ENCODE measurements at regions not wholly inside any gene's neighbourhood (a gene's known extent, or its start where the extent isn't known, plus 50 kb on each side); places are given as distances from the start of the nearest gene placed in this dataset.

DNA sequence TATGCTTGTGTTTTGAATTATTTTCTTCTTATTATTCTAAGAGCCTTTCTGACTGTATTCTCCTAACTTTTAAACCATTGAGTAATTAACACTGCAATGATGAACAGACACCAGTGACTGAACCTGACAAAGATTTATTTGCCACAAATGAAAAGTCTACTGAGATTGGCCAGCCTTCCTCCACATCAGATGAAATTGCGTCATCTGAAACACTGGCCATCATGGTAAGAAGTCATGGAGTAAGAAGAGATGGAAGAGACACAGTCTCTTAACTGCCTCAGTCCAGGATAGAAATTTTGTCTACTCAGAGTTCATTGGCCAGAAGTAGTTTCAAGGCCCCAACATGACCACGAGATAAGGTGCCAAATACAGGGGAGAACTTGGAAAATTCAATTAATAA lies 357.8 kb downstream of the BMPER start:
- Mint-ChIP-seq H3K9me3 (ENCODE audit: low read depth) (no peaks in the 10 kb centered on the region), H3K36me3 (ENCODE audit: low read depth) (no peaks in the 10 kb centered on the region), H3K4me3 (ENCODE audit: unreplicated experiment) (no peak overlapping the region), H3K4me1 (ENCODE audit: low read depth) (peaks cover 9% of the 10 kb centered on the region), H3K27me3 (ENCODE audit: low read depth) (no peaks in the 10 kb centered on the region), H3K27ac (ENCODE audit: unreplicated experiment) (no peak overlapping the region)
- TF ChIP-seq CTCF (IDR thresholded peaks at IDR 0.05) = no peak
- DNase-seq (ENCODE audit: low spot score) = no peak

GRCh38 chr7:34269084-34269483 lies 363.7 kb downstream of the BMPER start:
- no peaks in the 10 kb centered on the region for H3K36me3 Mint-ChIP-seq (ENCODE audit: low read depth)
- H3K27ac Mint-ChIP-seq (ENCODE audit: unreplicated experiment) = no peak overlapping the region
- no peak for DNase-seq (ENCODE audit: low spot score)
- H3K4me3 Mint-ChIP-seq (ENCODE audit: unreplicated experiment) = no peak overlapping the region
- no peaks in the 10 kb centered on the region for H3K4me1 Mint-ChIP-seq (ENCODE audit: low read depth)
- H3K27me3 Mint-ChIP-seq (ENCODE audit: low read depth) = peaks cover 5% of the 10 kb centered on the region
- H3K9me3 Mint-ChIP-seq (ENCODE audit: low read depth) = no peaks in the 10 kb centered on the region
- TF ChIP-seq CTCF (IDR thresholded peaks at IDR 0.05) = no peak

DNA sequence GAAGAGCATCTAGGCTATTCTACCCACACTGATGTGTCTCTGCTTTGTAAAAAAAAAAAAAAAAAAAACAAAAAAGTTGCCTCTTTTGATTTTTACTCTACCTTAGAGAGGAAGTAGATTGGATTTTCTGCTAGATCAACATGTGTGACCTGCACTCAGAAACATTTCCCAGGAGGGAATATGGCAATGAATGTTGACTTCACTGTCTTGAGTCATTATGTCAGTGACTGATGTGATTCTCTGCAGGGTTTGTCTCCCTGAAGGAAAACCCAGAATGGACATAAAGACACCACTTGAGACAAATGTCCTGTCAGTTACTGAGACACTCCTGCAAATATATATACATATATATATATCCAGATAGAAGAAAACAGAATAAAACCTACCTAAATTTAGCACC lies 370.3 kb downstream of the BMPER start:
- Mint-ChIP-seq H3K9me3 (ENCODE audit: low read depth) (no peaks in the 10 kb centered on the region), H3K4me1 (ENCODE audit: low read depth) (no peaks in the 10 kb centered on the region), H3K27ac (ENCODE audit: unreplicated experiment) (no peak overlapping the region), H3K36me3 (ENCODE audit: low read depth) (no peaks in the 10 kb centered on the region), H3K4me3 (ENCODE audit: unreplicated experiment) (no peak overlapping the region), H3K27me3 (ENCODE audit: low read depth) (peaks cover 5% of the 10 kb centered on the region)
- TF ChIP-seq CTCF (IDR thresholded peaks at IDR 0.05) = no peak
- no peak for DNase-seq (ENCODE audit: low spot score)

GRCh38 chr7:34277016-34277802 lies 371.9 kb downstream of the BMPER start:
- no peaks in the 10 kb centered on the region for H3K36me3 Mint-ChIP-seq (ENCODE audit: low read depth)
- TF ChIP-seq CTCF (IDR thresholded peaks at IDR 0.05) = no peak
- no peak overlapping the region for H3K27ac Mint-ChIP-seq (ENCODE audit: unreplicated experiment)
- no peaks in the 10 kb centered on the region for H3K4me1 Mint-ChIP-seq (ENCODE audit: low read depth)
- no peak overlapping the region for H3K4me3 Mint-ChIP-seq (ENCODE audit: unreplicated experiment)
- DNase-seq (ENCODE audit: low spot score) = no peak
- no peaks in the 10 kb centered on the region for H3K9me3 Mint-ChIP-seq (ENCODE audit: low read depth)
- peaks cover 3% of the 10 kb centered on the region for H3K27me3 Mint-ChIP-seq (ENCODE audit: low read depth)

DNA sequence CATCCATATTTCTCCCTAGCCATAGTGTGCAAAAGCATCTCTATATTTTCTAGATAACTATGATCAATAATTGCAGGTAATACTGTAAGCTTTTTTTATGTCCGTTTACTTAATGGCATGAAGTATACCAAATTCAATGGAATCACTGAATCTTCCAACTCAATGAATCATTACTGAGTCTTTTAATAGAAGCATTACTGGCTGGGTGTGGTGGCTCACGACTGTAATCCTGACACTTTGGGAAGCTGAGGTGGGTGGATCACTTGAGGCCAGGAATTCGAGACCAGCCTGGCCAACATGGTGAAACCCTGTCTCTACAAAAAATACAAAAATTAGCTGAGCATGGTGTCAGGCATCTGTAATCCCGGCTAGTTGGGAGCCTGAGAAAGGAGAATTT lies 372.5 kb downstream of the BMPER start:
- DNase-seq (ENCODE audit: low spot score) = no peak
- Mint-ChIP-seq H3K27ac (ENCODE audit: unreplicated experiment) (no peak overlapping the region), H3K36me3 (ENCODE audit: low read depth) (no peaks in the 10 kb centered on the region), H3K4me3 (ENCODE audit: unreplicated experiment) (no peak overlapping the region), H3K4me1 (ENCODE audit: low read depth) (no peaks in the 10 kb centered on the region), H3K9me3 (ENCODE audit: low read depth) (no peaks in the 10 kb centered on the region), H3K27me3 (ENCODE audit: low read depth) (peaks cover 3% of the 10 kb centered on the region)
- no peak for TF ChIP-seq CTCF (IDR thresholded peaks at IDR 0.05)
